PC-9 (cell line): ENCODE measurements at regions not wholly inside any gene's neighbourhood (a gene's known extent, or its start where the extent isn't known, plus 50 kb on each side); places are given as distances from the start of the nearest gene placed in this dataset.

Experiments
- BruUV-seq: library from RNA; stranded (reverse); fragments of 400-500 nt; replicated peaks from 2 replicates; lab custom pipeline; 2021; lab: Mats Ljungman, UMichigan
- CTCF ChIA-PET: fragments of 300-600 bp; sonication (Branson Sonifier 250); formaldehyde crosslinking; loops from one replicate; lab custom pipeline; 2022; ENCODE audit warnings: antibody characterized with exemption; lab: Charles Lee
- POLR2A ChIA-PET: fragments of 300-600 bp; sonication (Branson Sonifier 250); formaldehyde crosslinking; loops from one replicate; lab custom pipeline; 2022; ENCODE audit warnings: antibody characterized with exemption; ENCODE audit not compliant: unreplicated experiment; lab: Charles Lee
- DNase-seq, 2 experiments: peaks; one replicate each; pipeline versions ENCODE4 v3.0.0 to v3.0.0-alpha.2; 2015 to 2022; ENCODE audit warnings: mixed read lengths in 1 of 2
- H2AFZ ChIP-seq: fragments of 200-600 bp; sonication (generic); 2 replicates; pipeline ENCODE4 v1.8.1; 2017; ENCODE audit warnings: antibody characterized with exemption
- H3F3A ChIP-seq: fragments of 200-600 bp; sonication (generic); 2 replicates; pipeline ENCODE4 v1.8.1; 2017; ENCODE audit warnings: antibody characterized with exemption, mild to moderate bottlenecking, low read depth; ENCODE audit not compliant: insufficient read depth
- H3K27ac ChIP-seq: fragments of 200-600 bp; sonication (generic); 2 replicates; pipeline ENCODE4 v1.6.1; 2016; ENCODE audit warnings: mixed run types
- H3K27me3 ChIP-seq: fragments of 200-600 bp; sonication (generic); 2 replicates; pipeline ENCODE4 v1.6.1; 2016; ENCODE audit warnings: low read depth, mixed run types; ENCODE audit not compliant: insufficient read depth
- H3K36me3 ChIP-seq: fragments of 200-600 bp; sonication (generic); 2 replicates; pipeline ENCODE4 v1.6.1; 2016; ENCODE audit warnings: low read depth, mixed run types
- H3K4me1 ChIP-seq: fragments of 200-600 bp; sonication (generic); replicated peaks from 2 replicates; pipeline ENCODE4 v1.6.1; 2016; ENCODE audit warnings: mixed run types; ENCODE audit not compliant: insufficient read depth
- H3K4me2 ChIP-seq: fragments of 200-600 bp; sonication (generic); 2 replicates; pipeline ENCODE4 v1.6.1; 2017; ENCODE audit warnings: mixed run types
- H3K4me3 ChIP-seq: fragments of 200-600 bp; sonication (generic); 2 replicates; pipeline ENCODE4 v1.6.1; 2016; ENCODE audit warnings: mixed run types
- H3K79me2 ChIP-seq: fragments of 200-600 bp; sonication (generic); 2 replicates; pipeline ENCODE4 v1.6.1; 2017; ENCODE audit warnings: low read depth, mixed run types
- H3K9me2 ChIP-seq: fragments of 200-600 bp; sonication (generic); 2 replicates; pipeline ENCODE4 v1.8.1; 2017; ENCODE audit warnings: mild to moderate bottlenecking; ENCODE audit not compliant: insufficient read depth
- H3K9me3 ChIP-seq: fragments of 200-600 bp; sonication (generic); 2 replicates; pipeline ENCODE4 v1.8.1; 2016; ENCODE audit warnings: low read depth; ENCODE audit not compliant: insufficient read depth
- H4K20me1 ChIP-seq: fragments of 200-600 bp; sonication (generic); 2 replicates; pipeline ENCODE4 v1.8.1; 2017; ENCODE audit not compliant: insufficient read depth
- EZH2 ChIP-seq: fragments of 200-600 bp; sonication (generic); IDR thresholded peaks from 2 replicates; pipeline ENCODE4 v1.8.0; 2017; ENCODE audit warnings: antibody characterized with exemption, low read depth
- intact Hi-C: fragments of 100-400 bp; cut with micrococcal nuclease; formaldehyde crosslinking; loops from one replicate; pipeline ENCODE4 v1.10.0; 2022; ENCODE audit not compliant: unreplicated experiment
- TF ChIP-seq, protein P1 (sequence below): fragments of 200-600 bp; sonication (generic); conservative IDR thresholded peaks from 2 replicates; pipeline ENCODE4 v1.6.1; 2017; ENCODE audit warnings: mixed run types, antibody characterized with exemption, mild to moderate bottlenecking, moderate library complexity

DNA sequence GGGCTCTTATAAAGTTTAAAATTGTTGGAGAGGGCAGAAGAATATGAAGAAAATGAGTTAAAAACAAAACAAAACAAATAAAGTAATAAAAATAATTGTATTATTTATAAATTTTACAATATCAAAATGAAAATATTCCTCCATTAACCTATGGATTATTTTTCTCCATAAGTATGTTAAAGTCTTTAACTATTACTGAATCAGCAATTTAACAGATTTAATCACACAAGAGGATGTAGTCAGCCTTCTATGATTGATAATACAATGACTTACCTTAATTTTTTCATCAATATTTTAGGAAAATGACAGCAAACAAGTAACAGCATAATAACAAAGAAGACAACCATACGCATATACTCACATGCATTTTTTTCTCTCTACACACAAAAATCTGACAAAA is 1195.3 kb upstream of the NUDT12 start:
- H3K27ac ChIP-seq = no peak overlapping the region
- DNase-seq = no peak
- intact Hi-C loops = no loop called here
- H4K20me1 ChIP-seq = no peaks in the 10 kb centered on the region
- H2AFZ ChIP-seq = no peak overlapping the region
- H3K79me2 ChIP-seq = no peaks in the 10 kb centered on the region
- no peak overlapping the region for H3K4me2 ChIP-seq
- no peaks in the 10 kb centered on the region for H3K9me2 ChIP-seq
- H3K9me3 ChIP-seq = no peaks in the 10 kb centered on the region
- no peaks in the 10 kb centered on the region for H3K27me3 ChIP-seq
- H3K4me3 ChIP-seq = no peak overlapping the region
- CTCF ChIA-PET = no interaction called here
- no TSS peak for BruUV-seq
- no peaks in the 10 kb centered on the region for H3K4me1 ChIP-seq
- POLR2A ChIA-PET = no interaction called here
- H3F3A ChIP-seq = no peaks in the 10 kb centered on the region
- no peak for TF ChIP-seq EZH2
- TF ChIP-seq, protein P1, sequence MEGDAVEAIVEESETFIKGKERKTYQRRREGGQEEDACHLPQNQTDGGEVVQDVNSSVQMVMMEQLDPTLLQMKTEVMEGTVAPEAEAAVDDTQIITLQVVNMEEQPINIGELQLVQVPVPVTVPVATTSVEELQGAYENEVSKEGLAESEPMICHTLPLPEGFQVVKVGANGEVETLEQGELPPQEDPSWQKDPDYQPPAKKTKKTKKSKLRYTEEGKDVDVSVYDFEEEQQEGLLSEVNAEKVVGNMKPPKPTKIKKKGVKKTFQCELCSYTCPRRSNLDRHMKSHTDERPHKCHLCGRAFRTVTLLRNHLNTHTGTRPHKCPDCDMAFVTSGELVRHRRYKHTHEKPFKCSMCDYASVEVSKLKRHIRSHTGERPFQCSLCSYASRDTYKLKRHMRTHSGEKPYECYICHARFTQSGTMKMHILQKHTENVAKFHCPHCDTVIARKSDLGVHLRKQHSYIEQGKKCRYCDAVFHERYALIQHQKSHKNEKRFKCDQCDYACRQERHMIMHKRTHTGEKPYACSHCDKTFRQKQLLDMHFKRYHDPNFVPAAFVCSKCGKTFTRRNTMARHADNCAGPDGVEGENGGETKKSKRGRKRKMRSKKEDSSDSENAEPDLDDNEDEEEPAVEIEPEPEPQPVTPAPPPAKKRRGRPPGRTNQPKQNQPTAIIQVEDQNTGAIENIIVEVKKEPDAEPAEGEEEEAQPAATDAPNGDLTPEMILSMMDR = no peak
- no peaks in the 10 kb centered on the region for H3K36me3 ChIP-seq

DNA sequence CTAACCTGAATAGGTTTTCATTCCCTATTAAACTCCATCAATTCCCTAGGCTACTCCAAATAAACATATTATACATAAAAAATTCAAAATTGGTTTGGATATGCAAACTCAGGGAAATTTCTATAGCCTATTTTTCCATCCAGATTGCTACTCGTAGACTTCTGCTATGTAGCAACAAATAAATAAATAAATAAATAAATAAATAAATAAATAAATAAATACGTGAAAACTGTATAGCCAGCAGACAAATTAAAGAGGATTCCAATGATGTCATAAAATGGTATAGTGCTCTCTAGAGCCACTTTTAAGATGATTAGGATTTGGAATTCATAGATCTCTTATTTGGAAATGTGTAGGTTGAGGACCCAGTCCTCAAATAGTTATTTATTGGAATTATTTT is 1193.2 kb upstream of the NUDT12 start:
- BruUV-seq = no TSS peak
- no peak overlapping the region for H3K27ac ChIP-seq
- intact Hi-C loops = no loop called here

GRCh38 chr5:104754311-104754995 is 1191.9 kb upstream of the NUDT12 start:
- no peak for DNase-seq
- CTCF ChIA-PET = no interaction called here

More for the DNA sequence above, 1193.2 kb upstream of the NUDT12 start:
- Histone ChIP-seq H3K4me1 (no peaks in the 10 kb centered on the region), H3K27me3 (no peaks in the 10 kb centered on the region), H3K36me3 (no peaks in the 10 kb centered on the region), H3K9me2 (no peaks in the 10 kb centered on the region), H4K20me1 (no peaks in the 10 kb centered on the region), H3K79me2 (no peaks in the 10 kb centered on the region), H3K9me3 (no peaks in the 10 kb centered on the region), H3K4me2 (no peak overlapping the region), H3F3A (no peaks in the 10 kb centered on the region), H3K4me3 (no peak overlapping the region), H2AFZ (no peak overlapping the region)
- ChIA-PET POLR2A (no interaction called here), CTCF (no interaction called here)
- TF ChIP-seq, protein P1 = no peak
- TF ChIP-seq EZH2 = no peak
- DNase-seq = no peak

More at GRCh38 chr5:104754311-104754995, 1191.9 kb upstream of the NUDT12 start:
- Histone ChIP-seq H3K27me3 (no peaks in the 10 kb centered on the region), H3K9me3 (no peaks in the 10 kb centered on the region), H3F3A (no peaks in the 10 kb centered on the region), H3K4me2 (no peak overlapping the region), H3K9me2 (no peaks in the 10 kb centered on the region), H4K20me1 (no peaks in the 10 kb centered on the region), H2AFZ (no peak overlapping the region), H3K79me2 (no peaks in the 10 kb centered on the region), H3K27ac (no peak overlapping the region), H3K4me1 (no peaks in the 10 kb centered on the region), H3K4me3 (no peak overlapping the region), H3K36me3 (no peaks in the 10 kb centered on the region)
- TF ChIP-seq EZH2 = no peak
- TF ChIP-seq, protein P1 = no peak
- intact Hi-C loops = no loop called here
- BruUV-seq = no TSS peak
- POLR2A ChIA-PET = no interaction called here
